Trophoblast cell (in vitro differentiated cells and primary cell): ENCODE measurements at regions not wholly inside any gene's neighbourhood (a gene's known extent, or its start where the extent isn't known, plus 50 kb on each side); places are given as distances from the start of the nearest gene placed in this dataset.

Source experiments
- DNase-seq, 2 donors: peaks; one replicate each; pipeline ENCODE4 v3.0.0-alpha.2; 2016
- H2AFZ ChIP-seq: 2 replicates; pipeline ENCODE4 v1.6.1; 2013; ENCODE audit warnings: low read length, moderate library complexity, mild to moderate bottlenecking; ENCODE audit not compliant: insufficient read depth, poor library complexity
- H2AK5ac ChIP-seq: 2 replicates; pipeline ENCODE4 v1.6.1; 2013; ENCODE audit warnings: mild to moderate bottlenecking, low read length
- H2BK120ac ChIP-seq: 2 replicates; pipeline ENCODE4 v1.6.1; 2013; ENCODE audit warnings: low read length, mild to moderate bottlenecking, moderate library complexity; ENCODE audit not compliant: insufficient read depth, poor library complexity
- H2BK12ac ChIP-seq: 2 replicates; pipeline ENCODE4 v1.6.1; 2013; ENCODE audit warnings: mild to moderate bottlenecking, low read length, moderate library complexity
- H2BK5ac ChIP-seq: 2 replicates; pipeline ENCODE4 v1.6.1; 2013; ENCODE audit warnings: low read length, low read depth, moderate library complexity, mild to moderate bottlenecking; ENCODE audit not compliant: poor library complexity
- H3K14ac ChIP-seq: 2 replicates; pipeline ENCODE4 v1.6.1; 2013; ENCODE audit warnings: mild to moderate bottlenecking, low read length
- H3K18ac ChIP-seq: 2 replicates; pipeline ENCODE4 v1.6.1; 2013; ENCODE audit warnings: mild to moderate bottlenecking, low read length
- H3K23ac ChIP-seq: 2 replicates; pipeline ENCODE4 v1.6.1; 2013; ENCODE audit warnings: low read length
- H3K27ac ChIP-seq: 2 replicates; pipeline ENCODE4 v1.5.1; 2013; ENCODE audit warnings: low read depth, mild to moderate bottlenecking, inconsistent platforms, low read length, moderate library complexity
- H3K27me3 ChIP-seq: 2 replicates; pipeline ENCODE4 v1.6.1; 2013; ENCODE audit warnings: inconsistent platforms, mild to moderate bottlenecking, low read length, moderate library complexity; ENCODE audit not compliant: insufficient read depth
- H3K36me3 ChIP-seq, 2 experiments: 1 replicate in 1 of 2; 2 replicates in 1 of 2; pipeline ENCODE4 v1.6.1; 2013; ENCODE audit warnings: low read length in 2 of 2, mild to moderate bottlenecking in 2 of 2, moderate library complexity in 1 of 2; ENCODE audit not compliant: insufficient read depth in 2 of 2, control insufficient read depth in 1 of 2
- H3K4ac ChIP-seq: 2 replicates; pipeline ENCODE4 v1.6.1; 2013; ENCODE audit warnings: low read depth, mild to moderate bottlenecking, low read length, moderate library complexity
- H3K4me1 ChIP-seq, 2 experiments: 1 replicate in 1 of 2; 2 replicates in 1 of 2; pipeline ENCODE4 v1.6.1; 2013; ENCODE audit warnings: low read length in 2 of 2, mild to moderate bottlenecking in 2 of 2, moderate library complexity in 1 of 2; ENCODE audit not compliant: insufficient read depth in 2 of 2, control insufficient read depth in 1 of 2
- H3K4me2 ChIP-seq: 2 replicates; pipeline ENCODE4 v1.6.1; 2013; ENCODE audit warnings: inconsistent platforms, mild to moderate bottlenecking, low read length, moderate library complexity
- H3K4me3 ChIP-seq: 2 replicates; pipeline ENCODE4 v1.5.1; 2013; ENCODE audit warnings: mild to moderate bottlenecking, low read depth, low read length, inconsistent platforms
- H3K79me1 ChIP-seq: one replicate; pipeline ENCODE4 v1.6.1; 2013; ENCODE audit warnings: low read length
- H3K79me2 ChIP-seq: 2 replicates; pipeline ENCODE4 v1.6.1; 2013; ENCODE audit warnings: low read length, mild to moderate bottlenecking; ENCODE audit not compliant: control insufficient read depth, insufficient read depth, poor library complexity
- H3K9ac ChIP-seq: 2 replicates; pipeline ENCODE4 v1.6.1; 2013; ENCODE audit warnings: mild to moderate bottlenecking, low read length
- H3K9me3 ChIP-seq: 2 replicates; pipeline ENCODE4 v1.6.1; 2013; ENCODE audit warnings: low read depth, mild to moderate bottlenecking, control low read depth, inconsistent platforms, low read length; ENCODE audit not compliant: insufficient read depth
- H4K12ac ChIP-seq: 2 replicates; pipeline ENCODE4 v1.6.1; 2013; ENCODE audit warnings: low read depth, mild to moderate bottlenecking, low read length, moderate library complexity
- H4K8ac ChIP-seq: 2 replicates; pipeline ENCODE4 v1.6.1; 2013; ENCODE audit warnings: low read depth, mild to moderate bottlenecking, low read length, moderate library complexity
- H4K91ac ChIP-seq: one replicate; pipeline ENCODE4 v1.6.1; 2013; ENCODE audit warnings: low read depth, mild to moderate bottlenecking, low read length, moderate library complexity
- WGBS: extraction: QIAGEN DNeasy Blood & Tissue Kit; methylation state at CpG from one replicate; pipeline ENCODE4 v1.1.7; 2013; ENCODE audit warnings: missing lambda C conversion rate; ENCODE audit not compliant: insufficient read length, insufficient coverage; ENCODE audit errors: extremely low coverage; 5-methylcytosine and 5-hydroxymethylcytosine counted together

GRCh38 chr6:14506656-14507246, 389.2 kb downstream of the CD83 start:
- no peak overlapping the region for H3K23ac ChIP-seq
- WGBS: no CpG with 5 or more reads among the region's 6 CpGs
- no peak overlapping the region for H3K27ac ChIP-seq

GRCh38 chr6:14509120-14509519, 391.5 kb downstream of the CD83 start:
- H3K4me3 ChIP-seq: no peak overlapping the region

More at GRCh38 chr6:14506656-14507246, 389.2 kb downstream of the CD83 start:
- no peak overlapping the region for H4K12ac ChIP-seq
- no peaks in the 10 kb centered on the region for H3K4me1 ChIP-seq
- H3K4ac ChIP-seq: no peak overlapping the region
- no peak overlapping the region for H3K9ac ChIP-seq
- H2AK5ac ChIP-seq: no peak overlapping the region
- no peak overlapping the region for H3K4me3 ChIP-seq
- no peaks in the 10 kb centered on the region for H3K36me3 ChIP-seq
- no peak overlapping the region for H2BK12ac ChIP-seq
- no peak overlapping the region for H2BK5ac ChIP-seq
- H4K8ac ChIP-seq: no peak overlapping the region
- H3K9me3 ChIP-seq: no peaks in the 10 kb centered on the region
- no peak for DNase-seq
- no peak overlapping the region for H2AFZ ChIP-seq
- no peak overlapping the region for H2BK120ac ChIP-seq
- no peak overlapping the region for H4K91ac ChIP-seq
- H3K79me2 ChIP-seq: no peaks in the 10 kb centered on the region
- H3K27me3 ChIP-seq: no peaks in the 10 kb centered on the region
- no peak overlapping the region for H3K18ac ChIP-seq
- H3K79me1 ChIP-seq: no peaks in the 10 kb centered on the region
- no peak overlapping the region for H3K4me2 ChIP-seq
- no peak overlapping the region for H3K14ac ChIP-seq

GRCh38 chr6:14510038-14510437, 392.5 kb downstream of the CD83 start:
- no peak overlapping the region for H3K9ac ChIP-seq
- DNase-seq: no peak
- no peak overlapping the region for H4K8ac ChIP-seq
- no peak overlapping the region for H3K18ac ChIP-seq
- H3K36me3 ChIP-seq: no peaks in the 10 kb centered on the region
- H2AK5ac ChIP-seq: no peak overlapping the region
- H4K91ac ChIP-seq: no peak overlapping the region
- no CpG with 5 or more reads among the region's 6 CpGs for WGBS
- H3K14ac ChIP-seq: no peak overlapping the region
- no peak overlapping the region for H3K4ac ChIP-seq
- no peaks in the 10 kb centered on the region for H3K9me3 ChIP-seq
- H3K4me1 ChIP-seq: no peaks in the 10 kb centered on the region
- H3K4me3 ChIP-seq: no peak overlapping the region
- no peak overlapping the region for H2BK12ac ChIP-seq
- no peaks in the 10 kb centered on the region for H3K79me1 ChIP-seq
- peak overlapping the region; percentile 10 for H3K23ac ChIP-seq
- no peaks in the 10 kb centered on the region for H3K27me3 ChIP-seq
- H4K12ac ChIP-seq: no peak overlapping the region
- H3K27ac ChIP-seq: no peak overlapping the region
- no peaks in the 10 kb centered on the region for H3K79me2 ChIP-seq
- no peak overlapping the region for H2BK5ac ChIP-seq
- no peak overlapping the region for H3K4me2 ChIP-seq
- no peak overlapping the region for H2BK120ac ChIP-seq
- no peak overlapping the region for H2AFZ ChIP-seq

More at GRCh38 chr6:14509120-14509519, 391.5 kb downstream of the CD83 start:
- Histone ChIP-seq H4K12ac (no peak overlapping the region), H3K9me3 (no peaks in the 10 kb centered on the region), H2BK5ac (no peak overlapping the region), H3K36me3 (no peaks in the 10 kb centered on the region), H2AK5ac (no peak overlapping the region), H3K4ac (no peak overlapping the region), H2BK12ac (no peak overlapping the region), H3K9ac (no peak overlapping the region), H3K23ac (no peak overlapping the region), H3K27me3 (no peaks in the 10 kb centered on the region), H3K18ac (no peak overlapping the region), H3K14ac (no peak overlapping the region), H2BK120ac (no peak overlapping the region), H4K91ac (no peak overlapping the region), H2AFZ (no peak overlapping the region), H3K27ac (no peak overlapping the region), H3K4me1 (no peaks in the 10 kb centered on the region), H3K4me2 (no peak overlapping the region), H4K8ac (no peak overlapping the region), H3K79me1 (no peaks in the 10 kb centered on the region), H3K79me2 (no peaks in the 10 kb centered on the region)
- WGBS: no CpG with 5 or more reads among the region's 5 CpGs
- no peak for DNase-seq

- no peak overlapping the region for H4K91ac ChIP-seq
- no peak overlapping the region for H2BK120ac ChIP-seq
- no peaks in the 10 kb centered on the region for H3K27me3 ChIP-seq
- no peaks in the 10 kb centered on the region for H3K4me1 ChIP-seq
- no peak overlapping the region for H3K4me3 ChIP-seq
- H3K79me1 ChIP-seq: no peaks in the 10 kb centered on the region
- H3K9ac ChIP-seq: no peak overlapping the region
- no peak overlapping the region for H4K12ac ChIP-seq
- no peak overlapping the region for H3K18ac ChIP-seq
- no peak for DNase-seq
- WGBS: no CpG with 5 or more reads among the region's 2 CpGs
- no peak overlapping the region for H2AFZ ChIP-seq
- no peak overlapping the region for H3K4me2 ChIP-seq
- no peak overlapping the region for H2AK5ac ChIP-seq
- H2BK5ac ChIP-seq: no peak overlapping the region
- no peaks in the 10 kb centered on the region for H3K36me3 ChIP-seq
- H2BK12ac ChIP-seq: no peak overlapping the region
- no peak overlapping the region for H3K27ac ChIP-seq
- no peak overlapping the region for H3K23ac ChIP-seq
- no peak overlapping the region for H3K4ac ChIP-seq
- no peaks in the 10 kb centered on the region for H3K79me2 ChIP-seq
- no peak overlapping the region for H3K14ac ChIP-seq
- H3K9me3 ChIP-seq: no peaks in the 10 kb centered on the region
- no peak overlapping the region for H4K8ac ChIP-seq
These were observed 393.6 kb downstream of the CD83 start for GRCh38 chr6:14511061-14511586.
